ENCODE measurements at regions not wholly inside any gene's neighbourhood (a gene's known extent, or its start where the extent isn't known, plus 50 kb on each side); places are given as distances from the start of the nearest gene placed in this dataset.
A peak's percentile ranks its signal among the peaks of the same experiment; 100 is the strongest.

DNA sequence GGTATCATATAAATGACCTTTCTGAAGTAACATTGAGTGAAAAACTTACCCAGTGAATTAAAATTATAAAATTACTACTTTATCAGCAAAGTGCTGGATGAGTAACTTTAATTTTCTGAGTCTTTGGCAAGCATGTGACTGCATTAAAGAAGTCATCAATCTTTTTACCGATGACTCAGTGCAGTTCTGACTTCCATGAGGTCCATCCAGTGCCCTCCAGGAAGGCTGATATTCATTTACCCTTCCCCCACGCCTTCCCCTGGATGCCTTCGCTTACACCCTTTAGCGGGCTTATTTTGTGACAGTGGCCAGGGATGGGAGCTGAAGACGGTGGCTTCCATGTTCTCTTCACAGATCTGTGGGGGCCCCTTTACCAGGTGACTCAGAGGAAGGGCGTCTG lies 572.9 kb upstream of the PFKP start:
- DNase-seq = no peak

GRCh38 chr10:2488446-2489005 lies 578.8 kb upstream of the PFKP start:
- DNase-seq = no peak

GRCh38 chr10:2487921-2488320 lies 579.4 kb upstream of the PFKP start:
- no peak for DNase-seq

DNA sequence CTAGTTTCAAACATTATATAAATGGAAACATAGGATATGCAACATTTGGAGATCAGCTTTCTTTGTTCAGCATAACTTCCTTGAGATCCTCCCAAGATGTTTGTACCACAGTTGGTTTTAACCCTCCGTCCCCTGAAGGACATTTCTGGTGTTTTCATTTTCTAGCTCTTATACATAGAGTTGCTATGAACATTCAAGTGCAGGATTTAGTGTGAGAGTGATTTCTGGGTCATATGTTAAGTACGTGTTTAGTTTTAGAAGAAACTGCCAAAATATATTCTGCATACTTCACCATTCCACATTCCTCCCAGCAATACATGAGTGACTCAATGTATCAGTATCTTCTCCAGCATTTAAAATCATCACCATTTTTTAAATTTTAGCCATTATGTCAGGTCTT lies 588.7 kb upstream of the PFKP start:
- no peak for DNase-seq

DNA sequence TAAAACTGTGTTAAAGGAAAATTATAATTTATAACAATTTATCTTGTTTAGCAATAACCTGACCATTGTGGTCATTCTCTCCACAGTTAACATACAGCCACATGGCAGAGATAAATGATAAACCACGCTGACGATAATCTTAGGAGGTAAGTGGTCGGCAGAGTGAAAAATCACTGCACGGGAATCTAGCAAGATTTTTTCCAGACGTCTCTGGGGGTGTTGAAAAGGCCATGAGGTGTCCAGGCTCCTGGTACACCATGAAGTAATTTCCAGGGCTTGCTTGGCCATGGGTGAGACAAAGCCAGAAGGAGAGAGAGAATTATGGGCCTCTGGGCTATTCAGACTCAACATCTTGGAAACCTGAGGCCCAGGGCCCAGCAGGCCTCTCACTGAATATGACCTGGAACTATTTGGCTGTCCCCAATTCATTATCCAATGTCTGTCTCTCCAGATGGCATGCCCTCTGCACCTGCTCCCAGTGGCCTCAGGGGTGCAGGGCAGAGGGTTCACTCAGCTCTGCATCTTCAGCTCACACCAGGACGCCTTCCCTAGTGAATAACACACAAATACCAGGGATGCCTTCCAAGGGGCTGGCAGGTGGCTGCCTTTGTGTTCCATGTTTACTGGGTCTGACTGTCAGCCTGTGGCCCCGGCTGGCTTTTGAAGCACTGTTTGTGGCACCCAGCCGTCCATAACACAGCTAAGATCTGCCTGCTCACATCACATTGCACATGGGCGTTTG lies 590.4 kb upstream of the PFKP start:
- DNase-seq = peak; percentile 35

DNA sequence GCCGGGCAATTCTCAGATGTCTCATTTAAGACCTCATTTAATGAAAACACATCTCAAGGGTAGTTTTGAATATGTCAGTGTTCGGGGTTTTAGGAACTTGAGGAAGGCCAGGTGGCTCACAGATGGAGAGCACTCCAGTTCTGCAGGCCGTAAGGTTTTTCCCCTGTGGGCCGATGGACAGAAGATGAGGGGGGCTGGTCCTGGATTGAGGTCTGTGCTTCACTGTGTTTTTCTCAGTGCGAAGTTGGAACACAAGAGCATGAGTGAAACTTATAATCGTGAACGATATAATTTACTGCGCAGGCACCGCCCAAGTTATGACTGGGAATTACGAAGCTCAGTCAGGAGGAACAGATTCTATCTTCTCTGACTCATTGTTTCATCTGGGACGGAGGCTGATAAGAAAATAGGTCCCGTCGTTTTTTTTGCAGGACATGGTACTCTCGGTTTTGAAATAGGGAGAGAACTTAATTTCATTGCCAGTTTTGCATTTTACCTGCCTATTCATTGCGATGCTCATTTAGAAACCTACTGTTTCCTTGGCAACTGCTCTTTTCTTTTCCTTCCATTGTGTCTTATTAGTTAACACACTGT lies 591.0 kb upstream of the PFKP start:
- no peak for DNase-seq

DNA sequence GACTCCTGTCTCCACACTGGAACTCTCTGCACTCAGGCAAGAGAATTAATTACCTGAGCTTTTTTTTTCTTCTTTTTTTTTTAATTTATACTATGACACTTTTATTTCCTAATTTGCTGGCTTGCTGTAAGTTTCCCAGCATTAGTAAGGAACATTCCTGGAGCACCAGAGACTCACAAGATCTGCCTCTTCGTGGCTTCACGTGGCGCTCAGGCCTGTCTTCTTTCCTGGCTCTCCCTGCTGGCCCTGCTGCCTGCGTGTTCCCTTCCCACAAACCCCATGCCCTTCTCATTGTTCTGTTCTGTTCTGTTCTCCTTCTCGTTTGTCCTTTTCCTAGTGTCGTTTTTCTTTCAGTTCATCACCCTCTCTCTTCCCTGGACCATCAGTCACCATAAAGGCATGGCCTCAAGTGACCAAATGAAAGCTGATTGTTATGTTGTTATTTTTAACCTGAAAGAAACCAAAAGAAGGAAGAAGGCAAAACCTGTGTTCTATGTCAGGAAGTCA lies 591.6 kb upstream of the PFKP start:
- DNase-seq = no peak

GRCh38 chr10:2471811-2472210 lies 595.5 kb upstream of the PFKP start:
- DNase-seq = no peak

- no peak for DNase-seq
Observed at GRCh38 chr10:2469802-2470201, 597.5 kb upstream of the PFKP start.

- DNase-seq = no peak
Observed at GRCh38 chr10:2464483-2464882, 602.9 kb upstream of the PFKP start.

- DNase-seq = no peak
Observed at GRCh38 chr10:2463316-2463715, 604.0 kb upstream of the PFKP start.

- DNase-seq = no peak
Observed at GRCh38 chr10:2462581-2462980, 604.8 kb upstream of the PFKP start.

DNA sequence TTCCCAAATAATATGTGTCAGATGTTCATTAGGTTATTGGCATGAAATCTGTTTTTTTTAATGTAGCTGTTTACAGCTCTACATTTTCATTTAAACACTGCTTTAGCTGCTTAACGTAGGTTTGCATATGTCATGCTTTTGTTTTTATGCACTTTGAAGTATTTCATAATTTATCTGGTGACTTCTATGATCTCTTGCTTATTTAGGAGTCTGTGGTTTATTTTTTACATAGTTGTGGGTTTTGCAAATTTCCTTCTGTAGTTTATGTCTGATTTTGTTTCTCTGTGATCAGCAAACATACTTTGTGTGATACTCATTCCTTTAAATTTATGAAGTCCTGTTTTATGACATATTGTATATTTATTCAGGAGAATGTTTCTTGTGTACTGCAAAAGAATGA lies 606.5 kb upstream of the PFKP start:
- DNase-seq = no peak

DNA sequence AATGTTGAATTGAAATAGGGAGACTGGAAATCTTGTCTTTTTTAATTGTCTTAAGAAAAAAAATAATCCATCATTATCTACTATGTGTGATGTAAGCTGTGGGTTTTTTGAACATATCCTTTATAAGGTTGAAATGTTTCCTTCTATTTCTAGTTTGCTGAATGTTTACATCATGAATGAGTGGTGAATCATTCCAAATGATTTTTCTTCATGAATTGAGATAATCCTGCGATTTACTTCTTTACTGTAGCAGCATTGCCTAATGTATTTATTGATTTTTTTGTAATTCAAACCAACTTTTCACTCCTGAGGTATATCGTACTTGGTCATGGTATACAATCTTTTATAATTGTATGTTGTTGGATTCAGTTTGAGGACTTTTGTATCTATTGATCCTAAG lies 607.6 kb upstream of the PFKP start:
- no peak for DNase-seq

- DNase-seq = no peak
Observed at GRCh38 chr10:2456834-2457233, 610.5 kb upstream of the PFKP start.

DNA sequence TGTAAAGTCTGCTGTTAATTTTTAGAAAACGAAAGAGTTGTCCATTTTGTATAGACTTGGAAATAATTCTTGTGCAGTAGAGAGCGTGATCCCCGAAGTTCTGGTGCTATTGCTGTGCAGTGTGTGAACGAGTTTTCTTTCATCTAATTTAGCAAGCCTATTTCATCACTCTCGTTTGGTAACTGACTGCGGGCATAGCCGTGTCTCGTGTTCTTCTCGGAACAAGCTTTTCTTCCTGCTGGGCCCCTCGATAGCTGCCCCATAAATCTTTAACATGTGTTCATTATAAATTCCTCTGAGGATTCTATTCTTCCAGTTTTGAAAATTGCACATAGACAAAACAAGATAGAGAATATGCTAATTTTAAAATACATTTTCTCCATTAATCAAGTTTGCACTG lies 622.0 kb upstream of the PFKP start:
- DNase-seq = no peak

GRCh38 chr10:2439983-2440382 lies 627.4 kb upstream of the PFKP start:
- DNase-seq = no peak

GRCh38 chr10:2439000-2439399 lies 628.3 kb upstream of the PFKP start:
- DNase-seq = no peak

GRCh38 chr10:2438248-2438939 lies 629.0 kb upstream of the PFKP start:
- no peak for DNase-seq

- DNase-seq = no peak
Observed at GRCh38 chr10:2436933-2437332, 630.4 kb upstream of the PFKP start.

- DNase-seq = no peak
Observed at GRCh38 chr10:2431961-2432360, 635.4 kb upstream of the PFKP start.

DNA sequence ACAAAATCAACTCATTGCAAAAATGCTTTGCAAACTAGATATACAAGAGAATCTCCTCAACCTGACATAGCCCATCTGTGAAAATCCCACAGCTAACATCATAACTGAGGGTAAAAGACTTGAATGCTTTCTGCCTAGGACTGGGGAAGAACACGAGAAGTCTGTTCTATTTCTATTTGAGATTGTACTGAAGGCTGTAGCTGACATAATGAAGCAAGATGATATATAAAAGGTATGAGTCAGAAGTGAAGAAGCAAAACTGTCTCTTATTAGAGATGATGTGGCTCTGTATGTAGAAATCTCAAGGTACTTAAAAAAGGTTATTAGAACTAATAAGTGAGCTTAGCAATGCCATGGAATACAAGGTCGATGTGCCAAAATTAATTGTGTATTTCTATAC lies 639.9 kb upstream of the PFKP start:
- no peak for DNase-seq

DNA sequence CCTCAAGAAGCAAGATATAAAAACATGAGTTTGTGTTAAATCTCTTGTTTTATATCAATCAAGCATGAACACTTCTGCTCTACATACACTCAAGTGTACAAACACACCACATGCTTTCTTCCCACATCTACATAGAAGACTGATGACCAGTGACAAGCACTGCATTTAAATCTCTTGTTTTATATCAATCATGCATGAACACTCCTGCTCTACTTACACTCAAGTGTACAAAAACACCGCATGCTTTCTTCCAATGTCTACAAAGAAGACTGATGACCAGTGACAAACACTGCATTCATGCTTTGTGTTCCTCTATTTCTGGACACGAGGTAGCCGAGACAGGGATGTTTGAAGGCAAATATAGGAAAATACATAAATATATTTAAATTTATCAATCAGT lies 642.0 kb upstream of the PFKP start:
- DNase-seq = no peak

DNA sequence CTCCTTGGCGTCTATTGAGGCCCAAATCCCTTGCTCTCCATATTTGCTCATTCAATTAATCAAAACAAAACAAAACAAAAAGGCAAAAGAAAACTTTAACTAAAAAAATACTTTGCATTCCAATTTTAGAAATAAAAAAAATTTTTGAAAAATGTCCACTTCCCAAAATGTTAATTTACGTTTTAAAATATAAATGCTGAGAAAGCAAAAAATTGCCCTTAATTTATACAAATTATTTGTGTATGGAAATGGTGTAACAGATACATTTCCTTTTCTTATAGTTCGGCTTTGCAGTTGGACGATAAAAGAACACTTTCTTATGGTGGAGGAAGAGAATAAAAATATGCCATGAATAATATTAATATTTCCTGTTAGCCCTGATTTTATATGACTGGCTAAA lies 652.8 kb upstream of the PFKP start:
- no peak for DNase-seq
